NCI-H2107 treated with DMSO at 0.1 percent for 48 hours (cell line): ENCODE measurements at regions not wholly inside any gene's neighbourhood (a gene's known extent, or its start where the extent isn't known, plus 50 kb on each side); places are given as distances from the start of the nearest gene placed in this dataset.

Experiments
- DNase-seq: peaks from one replicate; lab custom pipeline; 2025; ENCODE audit not compliant: unreplicated experiment; lab: John Stamatoyannopoulos, UW

DNA sequence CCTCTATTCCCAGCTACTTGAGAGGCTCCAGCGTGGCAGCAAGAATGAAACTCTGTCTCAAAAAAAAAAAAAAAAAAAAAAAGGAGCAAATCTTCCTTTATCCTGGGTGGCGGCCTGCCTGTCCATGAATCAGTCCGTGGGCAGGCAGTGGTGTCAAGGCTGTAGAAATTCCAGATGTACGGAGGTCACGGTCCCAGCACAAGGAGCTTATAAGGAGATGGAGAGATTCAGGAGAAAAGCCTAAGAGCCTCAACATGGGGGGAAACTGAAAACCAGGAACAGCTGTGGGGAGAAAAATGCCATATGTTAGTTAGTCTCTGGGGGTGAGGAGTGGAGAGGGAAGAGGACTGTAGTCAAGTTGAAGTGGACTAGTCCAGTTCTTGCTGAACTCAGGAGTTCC is 130.5 kb upstream of the CRY1 start:
- DNase-seq = no peak

DNA sequence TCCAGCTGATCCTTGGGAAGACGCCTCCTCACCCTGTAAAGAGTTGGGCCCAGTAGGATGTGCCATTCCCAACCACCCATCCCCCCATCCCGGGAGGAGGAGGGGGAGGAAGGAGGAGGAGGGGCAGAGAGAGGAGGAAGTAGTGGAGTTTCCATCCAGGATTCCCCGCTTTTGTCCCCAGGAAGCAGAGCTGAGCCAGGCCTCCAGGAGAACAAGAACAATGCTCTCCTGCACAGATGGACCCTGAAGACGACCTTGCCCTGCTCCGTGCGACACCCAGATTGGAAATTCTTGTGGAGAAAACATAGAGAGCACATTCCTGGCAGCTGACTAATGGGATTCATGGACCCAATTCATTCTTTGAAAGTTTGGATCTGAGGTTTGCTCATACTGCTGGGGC is 132.3 kb upstream of the CRY1 start:
- DNase-seq = no peak

DNA sequence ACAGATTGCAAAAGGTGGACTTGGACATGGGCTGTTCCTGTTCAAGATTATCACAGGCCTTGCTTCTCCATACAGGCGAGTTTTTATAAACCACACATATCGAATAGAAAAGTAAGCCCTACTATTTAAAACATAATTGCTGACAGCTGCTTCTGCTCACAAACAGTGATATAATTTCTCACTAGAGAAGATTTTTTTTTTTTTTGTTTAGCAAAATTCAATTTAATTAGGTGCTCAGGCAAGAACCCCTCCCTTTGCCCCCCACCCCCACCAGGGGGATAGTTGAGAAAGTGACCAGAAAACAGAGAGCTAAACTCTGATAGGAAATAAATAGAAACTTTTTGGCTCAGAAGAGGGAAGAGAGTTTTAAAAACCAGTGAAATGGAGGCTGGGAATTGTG is 132.8 kb upstream of the CRY1 start:
- DNase-seq = no peak

DNA sequence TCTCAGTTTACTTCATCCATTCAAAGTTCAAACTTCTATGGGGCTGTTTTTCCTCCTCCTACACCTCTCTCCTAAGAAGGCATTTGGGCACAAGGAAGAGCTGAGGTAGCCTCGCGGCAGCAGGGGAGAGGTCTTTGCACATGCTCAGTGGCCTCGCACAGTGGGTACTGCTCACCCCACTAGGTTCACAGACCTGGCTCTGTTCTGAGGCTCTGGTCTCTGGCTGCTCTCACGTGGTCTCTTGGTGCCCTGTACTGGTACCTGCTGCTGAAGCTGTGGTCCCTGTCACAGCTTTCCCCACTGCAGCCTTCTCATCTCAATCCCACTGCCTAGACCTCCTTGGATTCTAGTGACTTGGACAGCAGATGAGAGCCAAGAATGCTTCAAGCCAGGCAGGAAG is 134.7 kb upstream of the CRY1 start:
- no peak for DNase-seq

DNA sequence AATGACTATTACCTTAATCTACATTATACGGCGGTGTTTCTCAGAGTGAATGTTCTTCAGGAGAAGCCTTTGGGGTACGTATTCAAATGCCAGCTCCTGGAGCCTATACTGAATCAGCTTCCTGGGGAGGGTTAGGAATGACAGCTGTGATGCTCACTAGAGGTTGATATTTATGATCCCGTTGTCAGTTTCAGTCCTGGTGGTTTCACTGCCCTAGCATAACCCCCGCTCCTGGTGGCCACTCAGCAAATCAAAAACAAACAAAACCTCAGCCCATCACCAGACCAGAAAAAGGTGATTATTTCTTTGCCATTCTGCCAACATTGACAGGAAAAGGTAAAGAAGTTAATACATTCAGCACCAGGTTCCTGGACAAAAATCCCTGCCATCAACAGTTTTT is 136.5 kb upstream of the CRY1 start:
- DNase-seq = no peak

DNA sequence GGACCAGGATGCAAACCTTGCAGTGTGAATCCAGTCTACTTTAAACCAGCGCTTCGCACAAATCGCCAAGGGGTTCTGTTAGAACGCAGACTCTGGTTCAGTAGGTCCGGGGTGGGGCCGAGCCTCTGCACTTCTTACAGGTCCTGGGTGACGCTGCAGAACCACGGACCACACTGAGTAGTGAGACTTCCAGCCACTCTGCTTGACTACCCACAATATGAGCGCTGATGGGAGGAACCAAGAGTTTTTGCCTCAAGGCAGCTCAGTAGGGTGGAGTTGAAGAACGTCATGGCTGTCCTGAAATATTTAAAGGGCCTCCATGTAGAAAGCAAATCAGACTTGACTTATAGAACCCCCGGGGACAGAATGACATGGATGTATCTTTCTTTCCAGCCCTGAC is 138.0 kb upstream of the CRY1 start:
- DNase-seq = no peak

DNA sequence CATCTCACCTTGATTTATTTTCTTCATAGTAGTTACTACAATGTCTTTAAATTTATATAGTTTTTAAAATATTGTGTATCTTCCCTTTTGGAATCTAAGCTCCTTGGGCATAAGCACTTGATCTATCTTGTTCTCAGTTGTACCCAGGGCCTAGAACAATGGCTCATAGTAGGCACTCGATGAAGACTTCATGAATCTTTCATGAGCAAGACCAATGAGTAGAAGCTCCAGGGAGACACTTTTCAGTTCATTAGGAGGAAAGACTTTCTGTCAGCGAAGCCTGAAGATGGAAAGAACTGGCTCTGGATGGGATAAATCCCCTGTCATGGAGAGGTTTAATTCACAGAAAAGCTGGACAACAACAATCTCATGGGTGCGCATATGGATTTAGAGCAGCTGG is 140.2 kb upstream of the CRY1 start:
- DNase-seq = no peak

DNA sequence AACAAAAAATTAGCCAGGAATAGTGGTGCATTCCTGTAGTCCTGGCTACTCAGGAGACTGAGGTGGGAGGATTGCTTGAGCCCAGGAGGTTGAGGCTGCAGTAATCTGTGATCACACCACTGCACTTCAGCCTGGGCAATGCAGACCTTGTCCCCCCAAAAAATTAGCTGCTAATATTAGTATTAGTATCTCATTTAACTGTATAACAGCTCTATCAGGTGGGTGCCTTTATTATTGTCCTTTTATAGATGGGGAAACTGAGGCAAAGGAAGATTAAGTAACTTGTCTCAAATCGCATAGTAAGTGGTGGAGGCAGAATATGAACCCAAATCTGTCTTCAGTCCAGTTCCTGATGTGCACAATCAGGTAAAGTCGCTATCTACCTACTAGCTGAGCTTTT is 142.3 kb upstream of the CRY1 start:
- no peak for DNase-seq

DNA sequence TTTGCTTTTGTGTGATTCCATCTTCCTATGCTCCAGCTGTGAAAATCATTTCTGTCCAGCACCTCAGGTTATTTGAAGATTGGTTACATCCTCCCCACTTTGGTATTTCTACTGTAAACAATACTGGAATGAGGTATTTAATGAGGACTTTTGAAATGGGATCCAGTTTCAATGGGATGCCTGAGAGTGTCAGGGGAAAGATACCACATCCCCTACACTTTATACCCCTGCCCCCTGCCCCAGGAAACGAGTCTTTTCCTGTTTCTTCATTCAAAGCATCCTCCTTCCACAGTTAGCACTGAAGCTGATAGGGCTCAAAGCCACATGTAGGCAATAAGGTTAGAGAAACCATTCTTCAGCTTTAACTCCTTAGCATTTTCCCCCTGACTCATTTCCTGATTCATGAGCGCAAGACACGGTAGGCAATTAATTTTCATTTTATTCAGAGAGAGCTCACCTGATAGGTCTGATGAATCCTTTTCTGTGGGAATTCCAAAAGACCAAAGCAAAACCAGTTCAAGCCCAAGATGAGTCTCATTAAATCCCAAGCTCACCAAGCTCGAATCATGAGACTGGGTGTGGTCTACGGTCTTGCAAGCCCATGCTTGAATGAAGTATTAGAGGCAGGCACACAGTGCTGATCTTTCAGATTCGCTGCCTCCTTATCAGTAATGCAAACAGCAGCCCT is 143.6 kb upstream of the CRY1 start:
- DNase-seq = no peak

DNA sequence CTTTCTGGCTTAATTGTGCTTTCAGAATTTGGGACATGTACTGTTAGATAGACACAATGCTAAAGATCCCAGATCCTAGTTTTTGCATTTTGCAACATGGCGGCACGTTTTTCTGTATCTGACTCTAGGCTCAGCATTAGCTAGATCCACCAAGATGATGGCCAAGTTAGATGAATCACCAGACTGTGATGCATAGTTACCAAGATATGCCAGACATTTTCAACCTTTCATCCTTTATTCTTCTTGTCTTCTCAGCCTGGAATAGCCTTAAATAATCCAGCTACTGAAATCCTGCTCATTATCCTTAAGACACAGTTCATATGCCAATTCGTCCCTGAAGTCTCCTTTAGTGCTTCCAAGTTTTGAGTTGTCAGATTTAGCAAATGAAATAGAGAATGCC is 144.9 kb upstream of the CRY1 start:
- no peak for DNase-seq

DNA sequence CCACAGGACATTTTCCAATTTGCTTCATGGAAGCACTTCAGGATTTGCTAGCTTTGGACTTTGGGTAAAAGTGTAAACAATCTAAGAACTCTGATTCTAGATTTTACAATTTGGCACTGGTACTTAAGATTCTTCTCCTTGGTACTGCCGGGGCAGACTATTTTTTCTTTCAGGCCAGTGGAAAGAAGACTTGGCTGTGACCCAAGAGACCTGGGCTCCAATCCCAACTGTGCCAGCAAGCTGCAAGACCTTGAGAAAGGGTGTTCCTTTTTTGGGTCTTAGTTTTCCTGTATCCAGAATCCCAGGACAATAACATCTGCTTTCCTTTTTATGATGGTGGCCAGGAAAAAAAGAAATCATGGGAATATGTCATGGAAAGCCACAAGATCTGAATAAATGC is 148.1 kb upstream of the CRY1 start:
- no peak for DNase-seq

DNA sequence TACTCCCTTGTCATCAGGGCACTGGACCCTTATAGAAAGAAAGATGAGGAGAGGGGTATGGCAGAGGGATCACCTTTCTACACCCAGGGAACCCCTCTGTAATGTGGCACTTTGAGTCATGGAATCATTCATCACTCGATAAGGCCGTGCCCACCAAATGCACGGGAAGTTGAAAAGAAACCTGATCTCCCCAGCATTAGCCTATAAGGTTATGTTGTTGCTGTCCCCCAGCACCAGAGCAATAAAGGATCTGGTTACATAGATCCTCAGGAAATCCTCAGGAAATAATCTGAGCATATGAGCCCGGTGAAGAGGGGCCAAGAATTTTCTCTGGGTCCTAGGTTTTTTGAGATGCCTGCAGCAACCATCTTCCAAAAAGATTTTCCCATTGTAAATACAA is 148.8 kb upstream of the CRY1 start:
- peak; percentile 4 for DNase-seq

DNA sequence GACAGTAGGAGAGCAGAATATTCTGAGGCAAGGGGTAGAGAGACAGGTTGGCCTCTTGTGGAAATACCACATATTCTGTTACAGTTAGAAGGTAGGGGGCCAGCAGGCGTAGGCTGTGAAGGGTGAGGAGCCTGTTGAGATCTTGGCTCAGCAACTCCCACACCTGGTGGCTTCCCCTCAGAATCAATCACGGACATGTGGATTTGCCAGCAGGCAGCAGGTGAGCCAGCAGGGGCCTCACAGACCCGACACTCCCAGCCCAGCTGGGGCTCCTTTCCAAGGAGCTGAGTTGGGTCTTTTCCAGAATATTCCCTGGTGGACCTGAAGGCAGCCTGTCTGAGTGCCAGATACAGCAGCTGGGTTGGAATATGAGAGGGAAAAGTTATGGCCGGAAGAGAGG is 150.0 kb upstream of the CRY1 start:
- peak; percentile 23 for DNase-seq

DNA sequence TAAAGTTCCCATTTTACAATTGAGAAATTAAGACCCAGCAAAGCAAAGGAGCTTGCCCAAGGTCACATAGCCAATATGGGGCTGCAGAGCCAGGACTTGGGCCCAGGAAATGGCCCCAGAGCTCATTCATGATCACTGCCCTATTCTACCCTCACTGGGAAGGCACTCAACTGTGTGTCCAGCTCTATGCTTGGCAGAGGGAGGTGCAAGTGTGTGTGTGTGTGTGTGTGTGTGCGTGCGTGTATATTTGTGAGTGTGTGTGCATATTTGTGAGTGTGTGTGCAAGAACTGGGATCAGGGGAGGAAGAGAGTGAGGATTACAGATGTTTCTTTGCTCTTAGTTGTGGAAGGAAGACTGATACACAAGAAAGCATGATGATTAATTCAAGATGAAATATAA is 151.2 kb upstream of the CRY1 start:
- DNase-seq = no peak

DNA sequence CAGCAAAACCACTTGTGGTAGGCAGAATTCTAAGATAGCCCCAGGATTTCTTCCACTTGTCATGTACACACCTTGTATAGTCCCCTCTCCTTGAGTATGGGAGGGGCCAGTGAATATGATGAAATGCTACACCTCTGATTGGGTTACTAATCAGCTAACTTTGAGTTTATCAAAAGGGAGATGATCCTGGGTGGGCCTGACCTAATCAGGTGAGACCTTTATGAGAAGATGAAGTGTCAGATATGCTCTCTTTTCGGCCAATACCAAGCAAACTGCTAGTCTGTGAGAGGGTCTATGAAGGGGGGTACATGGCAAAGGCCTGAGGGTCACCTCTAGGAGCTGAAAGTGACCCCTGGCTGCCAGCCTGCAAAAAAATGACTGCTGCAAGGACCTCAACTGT is 154.3 kb upstream of the CRY1 start:
- no peak for DNase-seq

DNA sequence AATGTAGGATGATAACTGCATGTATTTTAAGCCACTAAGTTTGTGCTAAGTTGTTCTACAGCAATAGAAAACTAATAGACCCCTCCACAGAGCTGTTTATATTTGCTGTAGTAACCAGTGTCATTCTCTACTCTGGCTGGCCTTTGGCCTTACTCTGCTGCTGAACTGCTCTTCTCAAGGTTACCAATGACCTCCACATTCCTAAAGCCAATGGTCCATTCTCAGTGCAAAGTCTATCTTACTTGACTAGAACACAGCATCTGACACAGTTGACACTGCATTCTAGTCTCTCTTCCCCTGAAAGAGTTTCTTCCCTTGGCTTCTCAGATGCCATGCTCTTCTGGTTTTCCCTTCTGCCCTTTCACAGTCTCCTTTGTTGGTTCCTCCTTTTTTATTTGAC is 154.8 kb upstream of the CRY1 start:
- no peak for DNase-seq

DNA sequence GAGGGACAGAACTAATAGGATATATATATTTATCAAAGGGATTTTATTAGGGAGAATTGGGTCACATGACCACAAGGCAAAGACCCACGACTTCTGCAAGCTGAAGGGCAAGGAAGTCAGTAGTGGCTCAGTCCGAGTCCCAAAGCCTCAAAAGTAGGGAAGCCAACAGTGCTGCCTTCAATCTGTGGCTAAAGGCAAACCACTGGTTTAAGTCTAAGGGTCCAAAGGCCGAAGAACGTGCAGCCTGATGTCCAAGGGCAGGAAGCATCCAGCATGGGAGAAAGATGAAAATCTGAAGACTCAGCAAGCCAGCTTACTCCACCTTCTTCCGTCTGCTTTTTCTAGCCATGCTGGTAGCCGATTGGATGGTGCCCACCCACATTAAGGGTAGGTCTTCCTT is 157.9 kb upstream of the CRY1 start:
- DNase-seq = no peak

DNA sequence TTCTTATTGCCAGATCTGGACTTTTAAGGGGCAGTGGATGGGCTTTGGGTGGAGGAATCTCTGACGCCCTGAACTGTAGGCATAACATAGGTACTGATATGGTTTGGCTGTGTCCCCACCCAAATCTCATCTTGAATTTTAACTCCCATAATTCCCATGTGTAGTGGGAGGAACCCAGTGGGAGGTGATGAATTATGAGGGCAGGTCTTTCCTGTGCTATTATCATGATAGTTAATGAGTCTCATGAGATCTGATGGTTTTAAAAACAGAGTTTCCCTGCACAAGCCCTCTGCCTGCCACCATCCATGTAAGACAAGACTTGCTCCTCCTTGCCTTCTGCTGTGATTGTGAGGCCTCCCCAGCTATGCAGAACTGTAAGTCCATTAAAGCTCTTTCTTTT is 160.0 kb upstream of the CRY1 start:
- no peak for DNase-seq

DNA sequence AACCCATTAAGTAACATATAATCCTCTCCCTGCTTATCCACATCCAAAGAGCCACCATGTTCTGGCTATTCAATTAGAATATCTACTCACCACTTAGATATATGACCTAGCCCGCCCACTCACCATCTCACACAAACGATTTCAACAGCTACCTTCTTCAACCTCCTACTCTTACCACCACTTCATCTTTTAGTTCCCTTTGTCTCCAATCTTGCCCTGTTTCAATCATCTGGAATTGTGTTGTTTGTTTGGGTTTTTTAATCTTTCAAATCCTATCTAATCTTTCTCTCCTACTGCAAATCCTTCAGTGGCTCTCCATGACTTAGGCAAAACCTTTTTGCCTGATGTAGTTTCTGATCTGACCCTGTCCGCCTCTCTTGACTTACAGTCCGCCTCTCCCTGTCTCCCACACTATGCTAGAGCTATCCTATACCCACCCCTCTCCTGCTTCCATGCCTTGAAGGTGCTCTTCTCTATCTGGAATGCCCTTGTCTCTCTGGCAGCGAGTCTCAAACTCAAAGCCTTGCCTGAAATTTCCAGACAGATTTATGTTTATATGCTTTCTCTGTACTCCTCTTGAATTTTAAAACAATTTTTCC is 161.0 kb upstream of the CRY1 start:
- DNase-seq = no peak

DNA sequence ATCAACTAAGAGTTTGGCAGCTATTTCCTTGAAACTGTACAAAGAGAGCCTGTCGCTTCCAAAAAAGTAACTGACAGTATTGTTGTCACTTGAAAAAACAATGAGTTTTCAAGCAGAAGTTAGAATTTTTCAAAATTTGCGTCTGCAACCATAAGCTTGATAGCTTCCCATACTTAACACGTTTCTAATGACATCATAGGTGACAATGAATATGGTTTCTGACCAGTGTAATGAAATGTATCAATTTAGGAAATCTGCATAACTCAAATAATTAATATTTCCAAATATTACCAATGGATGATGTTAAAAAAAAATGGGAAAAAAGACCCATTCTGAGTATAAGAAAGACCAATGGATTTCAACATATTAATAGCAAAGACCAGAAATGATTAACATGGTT is 165.4 kb upstream of the CRY1 start:
- no peak for DNase-seq

DNA sequence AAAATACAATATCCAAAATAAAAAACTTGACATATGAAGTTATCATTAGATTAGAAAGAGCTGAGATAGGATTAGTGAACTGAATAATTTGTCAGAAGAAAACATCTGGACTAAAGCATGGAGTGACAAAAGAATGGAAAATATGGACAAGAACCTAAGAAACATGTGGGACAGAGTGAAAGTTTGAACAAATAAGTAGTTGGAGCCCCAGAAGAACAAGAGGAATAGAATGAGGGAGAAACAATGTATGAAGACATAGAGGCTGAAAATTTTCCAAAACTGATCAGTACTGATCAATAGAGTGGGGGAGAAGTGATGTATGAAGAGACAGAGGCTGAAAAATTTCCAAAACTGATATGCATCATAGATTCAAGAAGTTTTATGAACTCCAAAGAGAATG is 170.6 kb upstream of the CRY1 start:
- no peak for DNase-seq

DNA sequence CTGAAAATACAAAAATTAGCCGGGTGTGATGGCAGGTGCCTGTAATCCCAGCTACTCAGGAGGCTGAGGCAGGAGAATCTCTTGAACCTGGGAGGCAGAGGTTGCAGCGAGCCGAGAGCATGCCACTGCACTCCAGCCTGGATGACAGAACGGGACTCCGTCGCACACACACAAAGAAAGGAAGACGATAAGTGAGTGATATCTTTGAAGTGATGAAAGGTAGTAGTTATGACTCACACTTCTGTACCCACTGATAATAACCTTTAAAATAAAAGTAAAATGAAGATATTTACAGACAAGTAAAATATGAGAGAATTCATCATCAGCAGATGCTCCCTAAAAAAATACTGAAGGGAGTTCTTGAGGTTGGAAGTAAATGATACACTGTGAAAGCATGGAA is 171.3 kb upstream of the CRY1 start:
- DNase-seq = no peak

DNA sequence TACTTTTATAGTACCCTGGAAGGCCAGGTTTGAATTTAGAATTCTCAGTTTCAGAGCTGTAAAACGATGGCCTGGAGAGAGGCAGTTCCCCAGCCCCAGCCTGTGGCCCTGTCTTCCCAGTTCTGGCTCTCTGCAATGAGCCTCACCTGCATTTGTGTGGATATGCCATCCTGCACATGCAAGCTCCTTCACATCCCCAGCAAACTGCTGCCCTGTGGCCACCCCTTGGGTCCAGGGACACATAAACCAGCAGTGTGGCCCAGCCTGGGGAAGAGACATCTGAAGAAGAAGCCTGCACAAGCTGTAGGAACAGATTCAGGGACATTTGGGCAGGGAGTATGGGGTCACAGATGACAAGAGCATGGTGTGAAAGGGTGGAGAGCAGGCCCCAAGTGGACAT is 174.3 kb upstream of the CRY1 start:
- DNase-seq = no peak
